Psoas muscle (tissue), 7 donors: ENCODE measurements at regions not wholly inside any gene's neighbourhood (a gene's known extent, or its start where the extent isn't known, plus 50 kb on each side); places are given as distances from the start of the nearest gene placed in this dataset.

ENCODE experiments used
- ATAC-seq, 4 donors: fragments of 200-7000 bp; cut with Tn5 transposase; one replicate each; pipeline ENCODE4 v1.9.1; 2020; ENCODE audit warnings: moderate library complexity in 3 of 4, mild to moderate bottlenecking in 2 of 4
- DNase-seq, 2 donors: peaks; one replicate each; pipeline ENCODE4 v3.0.0-alpha.2; 2020
- H3K27ac ChIP-seq: fragments of 200-600 bp; one replicate; pipeline ENCODE4 v1.8.0; 2022
- H3K27me3 ChIP-seq, 3 donors: fragments of 200-600 bp in 1 of 3; one replicate each; pipeline versions ENCODE4 v1.6.1 to v1.8.0; 2013 to 2022; ENCODE audit warnings: low read length in 2 of 3, mild to moderate bottlenecking in 2 of 3, moderate library complexity in 1 of 3; ENCODE audit not compliant: insufficient read depth in 3 of 3
- H3K36me3 ChIP-seq, 2 donors: fragments of 200-600 bp in 1 of 2; one replicate each; pipeline versions ENCODE4 v1.6.1 to v1.8.0; 2013 to 2022; ENCODE audit warnings: low read depth in 1 of 2, mild to moderate bottlenecking in 1 of 2, moderate library complexity in 1 of 2; ENCODE audit not compliant: insufficient read depth in 1 of 2
- H3K4me1 ChIP-seq: fragments of 200-600 bp; one replicate; pipeline ENCODE4 v1.8.0; 2022
- H3K4me3 ChIP-seq: fragments of 200-600 bp; one replicate; pipeline ENCODE4 v1.8.0; 2022; ENCODE audit warnings: mild to moderate bottlenecking
- H3K9me3 ChIP-seq: fragments of 200-600 bp; one replicate; pipeline ENCODE4 v1.8.0; 2022
- WGBS, 3 donors: extraction: QIAGEN DNeasy Blood & Tissue Kit; methylation state at CpG; one replicate each; pipeline versions ENCODE4 v1.1.6 to v1.1.7; 2013; 5-methylcytosine and 5-hydroxymethylcytosine counted together
- intact Hi-C, 2 donors: fragments of 100-400 bp; cut with DNase I; formaldehyde crosslinking; loops; one replicate each; pipeline versions ENCODE4 v1.11.0 to v1.14.2; 2022
- TF ChIP-seq, protein P1 (sequence below): fragments of 200-600 bp; IDR thresholded peaks from one replicate; pipeline ENCODE4 v1.8.0; 2022; ENCODE audit warnings: antibody characterized with exemption
- donor health status: healthy with polysubstance abuse.
- donor health status: DM: no; HTN: no; CAD: no; lungs with moderate emphysema.
- donor health status: Bipolar disorder and iron deficiency.
- donor health status: healthy.
- donor health status: DM: yes; HTN: yes; CAD: no.
- donor health status: DM: no; HTN: no; CAD: no.
- donor health status: DM: yes; HTN: yes; CAD: no.

DNA sequence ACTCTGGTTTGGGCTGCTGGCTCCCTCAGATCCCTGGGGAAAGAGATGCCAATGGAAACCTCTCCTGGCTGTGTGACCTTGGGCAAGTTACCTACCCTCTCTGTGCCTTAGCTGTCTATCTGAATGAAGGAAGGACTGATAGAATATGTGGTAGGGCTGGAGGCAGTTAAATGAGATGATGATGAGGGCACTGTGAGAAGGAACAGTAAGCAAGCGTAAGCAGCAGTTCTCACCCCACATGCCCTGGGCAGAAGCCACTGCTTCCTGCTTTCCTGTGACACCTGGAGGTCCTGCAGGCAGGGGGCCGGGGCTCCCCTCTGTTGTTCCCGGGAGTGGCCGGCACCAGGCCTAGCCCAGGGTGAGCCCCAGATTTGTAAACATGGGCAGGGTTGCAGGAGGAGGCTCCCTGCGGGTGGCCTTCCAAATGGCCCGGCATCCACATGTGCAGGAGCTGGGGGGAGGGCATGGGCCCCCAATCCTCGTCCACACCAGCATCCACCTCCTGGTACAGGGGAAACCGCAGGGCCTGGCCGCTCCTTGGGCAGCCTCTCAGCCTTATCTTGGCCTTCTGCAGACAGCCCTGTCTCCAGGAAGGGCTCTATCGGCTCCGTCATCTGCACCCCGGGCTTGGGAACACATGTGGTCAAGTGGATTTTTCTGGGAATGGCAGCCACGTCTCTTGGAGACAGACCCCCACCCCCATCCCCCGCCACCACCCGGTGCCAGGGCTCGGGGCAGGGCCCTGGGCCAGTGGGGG, 235.6 kb upstream of the GSE1 start:
- intact Hi-C loops: loop anchor here in 1 of 2 donors (5.0 kb wide), 1 partner anchor 230 kb away; no protein-coding TSS in a partner anchor
- no peak overlapping the region for H3K4me3 ChIP-seq
- no peaks in the 10 kb centered on the region for H3K27me3 ChIP-seq
- no peaks in the 10 kb centered on the region for H3K36me3 ChIP-seq
- TF ChIP-seq, protein P1, sequence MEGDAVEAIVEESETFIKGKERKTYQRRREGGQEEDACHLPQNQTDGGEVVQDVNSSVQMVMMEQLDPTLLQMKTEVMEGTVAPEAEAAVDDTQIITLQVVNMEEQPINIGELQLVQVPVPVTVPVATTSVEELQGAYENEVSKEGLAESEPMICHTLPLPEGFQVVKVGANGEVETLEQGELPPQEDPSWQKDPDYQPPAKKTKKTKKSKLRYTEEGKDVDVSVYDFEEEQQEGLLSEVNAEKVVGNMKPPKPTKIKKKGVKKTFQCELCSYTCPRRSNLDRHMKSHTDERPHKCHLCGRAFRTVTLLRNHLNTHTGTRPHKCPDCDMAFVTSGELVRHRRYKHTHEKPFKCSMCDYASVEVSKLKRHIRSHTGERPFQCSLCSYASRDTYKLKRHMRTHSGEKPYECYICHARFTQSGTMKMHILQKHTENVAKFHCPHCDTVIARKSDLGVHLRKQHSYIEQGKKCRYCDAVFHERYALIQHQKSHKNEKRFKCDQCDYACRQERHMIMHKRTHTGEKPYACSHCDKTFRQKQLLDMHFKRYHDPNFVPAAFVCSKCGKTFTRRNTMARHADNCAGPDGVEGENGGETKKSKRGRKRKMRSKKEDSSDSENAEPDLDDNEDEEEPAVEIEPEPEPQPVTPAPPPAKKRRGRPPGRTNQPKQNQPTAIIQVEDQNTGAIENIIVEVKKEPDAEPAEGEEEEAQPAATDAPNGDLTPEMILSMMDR: no peak
- no peak for DNase-seq
- H3K27ac ChIP-seq: no peak overlapping the region
- no peaks in the 10 kb centered on the region for H3K9me3 ChIP-seq
- WGBS, 3 donors: 67 to 73% (median 67%) methylated on average over 15 to 16 of the region's 16 CpGs
- no peak for ATAC-seq
- peaks cover 41% of the 10 kb centered on the region for H3K4me1 ChIP-seq

DNA sequence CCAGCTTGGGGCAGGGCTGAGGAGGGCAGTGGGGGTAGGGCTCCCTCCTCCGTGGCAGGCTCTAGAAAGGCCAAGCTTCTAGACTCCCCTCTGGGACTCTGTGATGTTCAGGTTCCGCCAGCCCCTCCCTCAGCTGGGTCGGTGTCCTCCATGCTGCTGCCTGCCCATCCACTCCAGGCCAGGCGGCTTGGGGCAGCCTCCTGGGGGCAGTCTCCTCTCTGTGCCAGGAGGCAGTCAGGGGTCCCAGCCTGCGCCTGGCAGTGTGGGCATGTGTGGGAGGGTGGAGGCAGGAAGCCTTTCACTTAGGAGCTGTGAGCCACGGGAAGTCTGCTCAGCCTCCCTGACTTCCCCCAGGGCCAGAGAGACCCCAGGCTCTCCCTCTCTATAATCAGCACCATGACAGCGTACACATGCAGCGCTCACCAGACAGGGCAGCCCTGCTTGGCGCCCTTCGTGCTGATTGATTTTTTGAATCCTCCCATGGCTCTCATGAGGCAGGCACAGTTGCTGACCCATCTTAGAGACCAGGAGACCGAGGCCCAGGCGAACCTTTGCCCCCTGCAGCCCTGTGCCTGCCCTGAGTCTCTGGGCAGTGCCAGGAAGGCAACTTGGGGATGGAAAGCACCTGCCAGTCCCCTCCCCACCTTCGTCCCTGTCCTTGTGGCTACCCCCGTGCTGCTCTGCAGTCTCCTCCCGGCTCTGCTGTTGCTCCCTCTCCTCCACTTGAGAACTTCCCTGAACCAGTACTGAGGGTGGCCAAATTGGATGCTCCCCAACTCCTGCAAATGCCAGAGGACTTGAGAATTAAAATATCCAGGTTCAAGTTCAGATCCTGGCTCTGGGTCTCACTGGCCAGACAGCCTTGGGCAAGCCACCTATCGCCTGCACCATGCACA, 234.7 kb upstream of the GSE1 start:
- Histone ChIP-seq H3K27ac (no peak overlapping the region), H3K36me3 (no peaks in the 10 kb centered on the region), H3K4me3 (no peak overlapping the region), H3K27me3 (no peaks in the 10 kb centered on the region), H3K9me3 (no peaks in the 10 kb centered on the region), H3K4me1 (peaks cover 41% of the 10 kb centered on the region)
- ATAC-seq (no peak), DNase-seq (no peak)
- TF ChIP-seq, protein P1: no peak
- intact Hi-C loops: loop anchor here in 1 of 2 donors (5.0 kb wide), 1 partner anchor 229 kb away; no protein-coding TSS in a partner anchor
- WGBS, 3 donors: 78 to 87% (median 84%) methylated on average over 16 of the region's 16 CpGs

DNA sequence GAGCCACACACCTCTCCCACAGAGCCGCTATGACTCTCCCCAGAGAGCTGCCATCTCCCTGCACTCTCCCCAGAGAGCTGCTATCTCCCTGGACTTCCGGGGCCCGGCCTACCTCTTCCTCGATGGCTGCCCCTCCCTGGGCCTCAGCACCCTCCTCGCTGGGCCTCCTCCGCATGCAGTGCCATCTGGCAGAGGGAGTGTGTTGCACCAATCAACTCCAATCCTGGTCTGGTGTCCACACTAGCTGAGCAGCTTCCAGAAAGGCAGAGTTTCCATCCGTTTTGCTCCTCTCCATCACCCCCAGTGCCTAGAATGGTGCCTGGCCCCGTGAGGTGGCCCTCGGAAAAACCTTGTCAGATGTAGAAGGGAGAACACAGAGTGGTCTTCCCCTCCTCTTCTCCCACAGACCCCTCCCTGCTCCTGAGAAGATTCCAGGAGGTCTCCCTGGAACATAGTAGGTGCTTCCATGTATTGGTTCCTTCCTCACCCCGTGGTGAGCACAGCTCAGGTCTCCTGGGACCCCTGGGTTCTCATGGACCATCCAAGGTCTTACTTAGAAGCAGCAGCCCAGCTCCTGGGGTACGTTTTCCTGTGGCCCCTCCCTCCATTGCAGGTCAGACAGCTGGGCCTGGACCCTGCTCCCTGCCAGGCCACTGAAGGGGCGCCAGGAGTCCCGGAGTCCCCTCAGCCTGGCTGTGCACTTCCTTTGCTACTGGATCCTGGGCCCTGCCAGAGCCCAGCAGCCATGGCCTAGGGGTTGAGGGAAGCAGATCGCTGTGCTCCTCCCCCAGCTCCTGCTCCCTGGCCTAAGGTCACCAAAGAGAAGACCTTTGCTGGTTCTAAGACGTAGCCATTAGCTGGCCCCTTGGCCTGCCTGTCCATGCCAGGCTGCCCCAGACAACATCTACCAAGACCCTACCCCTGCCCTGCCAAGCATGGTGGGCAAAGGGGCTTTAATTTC, 233.8 kb upstream of the GSE1 start:
- TF ChIP-seq, protein P1: no peak
- 68 to 78% (median 70%) methylated on average over 15 of the region's 15 CpGs for WGBS, 3 donors
- DNase-seq: no peak
- Histone ChIP-seq H3K4me3 (no peak overlapping the region), H3K27me3 (no peaks in the 10 kb centered on the region), H3K27ac (no peak overlapping the region), H3K9me3 (no peaks in the 10 kb centered on the region), H3K36me3 (no peaks in the 10 kb centered on the region), H3K4me1 (peaks cover 41% of the 10 kb centered on the region)
- ATAC-seq: no peak
- intact Hi-C loops: loop anchor here in 1 of 2 donors (5.0 kb wide), 1 partner anchor 228 kb away; no protein-coding TSS in a partner anchor

DNA sequence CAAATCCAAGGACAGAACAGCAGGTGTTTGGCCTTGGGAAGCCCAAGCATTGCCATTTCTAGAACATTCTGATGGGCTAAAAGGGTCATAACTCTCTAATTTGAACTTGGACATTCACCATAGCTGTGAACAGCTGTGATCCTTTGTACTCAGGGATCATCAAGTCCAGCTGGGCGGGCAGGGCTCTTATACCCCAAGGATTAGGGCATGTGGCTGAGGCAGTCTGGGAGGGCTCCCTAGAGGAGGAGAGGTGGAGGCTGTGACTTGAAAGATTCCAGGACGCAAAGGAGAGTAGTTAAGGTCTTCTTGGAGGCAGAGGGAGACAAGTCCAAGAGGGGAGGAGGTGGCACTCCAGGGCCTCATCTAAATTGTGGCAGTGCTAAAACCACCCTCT, 233.1 kb upstream of the GSE1 start:
- Histone ChIP-seq H3K4me3 (no peak overlapping the region), H3K36me3 (no peaks in the 10 kb centered on the region), H3K27me3 (no peaks in the 10 kb centered on the region), H3K4me1 (peaks cover 41% of the 10 kb centered on the region), H3K9me3 (no peaks in the 10 kb centered on the region), H3K27ac (no peak overlapping the region)
- intact Hi-C loops: no loop called here
- 42 to 66% (median 61%) methylated on average over 2 of the region's 2 CpGs for WGBS, 3 donors
- no peak for ATAC-seq
- TF ChIP-seq, protein P1: no peak
- DNase-seq: no peak
